H1 (cell line): ENCODE measurements at regions not wholly inside any gene's neighbourhood (a gene's known extent, or its start where the extent isn't known, plus 50 kb on each side); places are given as distances from the start of the nearest gene placed in this dataset.

ENCODE experiments used
- CTCF ChIA-PET: fragments of 300-600 bp; sonication (Branson Sonifier 250); formaldehyde crosslinking; loops from one replicate; lab custom pipeline; 2021; ENCODE audit not compliant: partially characterized antibody; lab: Charles Lee
- POLR2A ChIA-PET: fragments of 300-600 bp; sonication (Branson Sonifier 250); formaldehyde crosslinking; loops from one replicate; lab custom pipeline; 2021; ENCODE audit warnings: inconsistent platforms; ENCODE audit not compliant: partially characterized antibody; lab: Charles Lee
- DNase-seq, 2 experiments: peaks; one replicate each; pipeline versions ENCODE4 v3.0.0 to v3.0.0-alpha.2; 2010 to 2022; ENCODE audit warnings: low spot score in 2 of 2, low read depth in 1 of 2, mixed read lengths in 1 of 2
- FAIRE-seq: peaks from 2 replicates; lab custom pipeline; 2011; peaks lifted over from hg19 to GRCh38; lab: Jason Lieb, UNC
- H2AFZ ChIP-seq: 2 replicates; pipeline ENCODE4 v1.8.1; 2012; ENCODE audit warnings: low read length, inconsistent platforms
- H2AK5ac ChIP-seq: 2 replicates; pipeline ENCODE4 v1.6.1; 2013; ENCODE audit warnings: low read depth, low read length
- H2BK120ac ChIP-seq: replicated peaks from 2 replicates; pipeline ENCODE3; 2013; ENCODE audit warnings: low read depth, low read length, inconsistent platforms
- H2BK12ac ChIP-seq: 2 replicates; pipeline ENCODE4 v1.6.1; 2013; ENCODE audit warnings: low read depth, low read length
- H2BK15ac ChIP-seq: 2 replicates; pipeline ENCODE4 v1.6.1; 2013; ENCODE audit warnings: low read length
- H2BK20ac ChIP-seq: 2 replicates; pipeline ENCODE4 v1.6.1; 2013; ENCODE audit warnings: low read length
- H2BK5ac ChIP-seq: 2 replicates; pipeline ENCODE4 v1.6.1; 2013; ENCODE audit warnings: low read depth, low read length
- H3K14ac ChIP-seq: 2 replicates; pipeline ENCODE4 v1.6.1; 2013; ENCODE audit warnings: inconsistent platforms; ENCODE audit not compliant: insufficient read length
- H3K18ac ChIP-seq: 2 replicates; pipeline ENCODE4 v1.6.1; 2013; ENCODE audit warnings: low read length; ENCODE audit errors: extremely low read depth
- H3K23ac ChIP-seq: 2 replicates; pipeline ENCODE4 v1.6.1; 2013; ENCODE audit warnings: inconsistent platforms; ENCODE audit not compliant: insufficient read length
- H3K23me2 ChIP-seq: 2 replicates; pipeline ENCODE4 v1.6.1; 2013; ENCODE audit warnings: low read depth, low read length
- H3K27ac ChIP-seq: 2 replicates; pipeline ENCODE4 v1.6.1; 2011; ENCODE audit warnings: low read depth, low read length, inconsistent platforms
- H3K27me3 ChIP-seq, 4 experiments: replicated peaks in 1 of 4; 1 replicate in 1 of 4; 2 replicates in 3 of 4; pipeline versions ENCODE4 v1.6.1 to v1.8.1; 2011 to 2013; ENCODE audit warnings: low read length in 3 of 4, mild to moderate bottlenecking in 3 of 4, inconsistent platforms in 2 of 4, mixed read lengths in 2 of 4, moderate library complexity in 1 of 4; ENCODE audit not compliant: control insufficient read depth in 3 of 4, insufficient read depth in 3 of 4; ENCODE audit errors: extremely low read depth in 1 of 4
- H3K36me3 ChIP-seq, 4 experiments: 2 replicates each; pipeline versions ENCODE4 v1.6.1 to v1.8.1; 2011 to 2013; ENCODE audit warnings: mild to moderate bottlenecking in 4 of 4, low read length in 3 of 4, moderate library complexity in 2 of 4, control low read depth in 1 of 4, inconsistent platforms in 1 of 4; ENCODE audit not compliant: insufficient read depth in 4 of 4, control insufficient read depth in 2 of 4
- H3K4ac ChIP-seq: replicated peaks from 2 replicates; pipeline ENCODE3; 2013; ENCODE audit warnings: low read length, low read depth, mixed read lengths, inconsistent platforms; ENCODE audit not compliant: insufficient read length
- H3K4me1 ChIP-seq, 4 experiments: replicated peaks in 1 of 4; 1 replicate in 1 of 4; 2 replicates in 3 of 4; pipeline versions ENCODE4 v1.6.1 to v1.8.1; 2011 to 2013; ENCODE audit warnings: low read length in 3 of 4, inconsistent platforms in 2 of 4, mixed read lengths in 1 of 4; ENCODE audit not compliant: insufficient read depth in 4 of 4, control insufficient read depth in 3 of 4
- H3K4me2 ChIP-seq, 2 experiments: 2 replicates each; pipeline versions ENCODE4 v1.6.1 to v1.8.1; 2011 to 2013; ENCODE audit warnings: low read depth in 2 of 2, low read length in 2 of 2, control low read depth in 1 of 2, inconsistent platforms in 1 of 2, mild to moderate bottlenecking in 1 of 2; ENCODE audit not compliant: insufficient read depth in 1 of 2
- H3K4me3 ChIP-seq, 4 experiments: fragments of 200-600, 300-600 bp in 1 of 4; sonication (generic), shearing (Covaris generic), sonication (Bioruptor Twin) in 1 of 4; 2 replicates each; pipeline versions ENCODE4 v1.5.1 to v1.8.1; 2011 to 2016; ENCODE audit warnings: low read length in 4 of 4, low read depth in 3 of 4, control low read depth in 2 of 4, inconsistent platforms in 2 of 4, mild to moderate bottlenecking in 2 of 4, mixed read lengths in 1 of 4, moderate library complexity in 1 of 4; ENCODE audit not compliant: insufficient read depth in 2 of 4; ENCODE audit errors: extremely low read depth in 1 of 4
- H3K56ac ChIP-seq: replicated peaks from 2 replicates; pipeline ENCODE3; 2013; ENCODE audit warnings: low read depth, mild to moderate bottlenecking, mixed read lengths, low read length, inconsistent platforms; ENCODE audit not compliant: insufficient read length
- H3K79me1 ChIP-seq: 2 replicates; pipeline ENCODE4 v1.6.1; 2013; ENCODE audit warnings: low read depth, low read length, control low read depth
- H3K79me2 ChIP-seq, 2 experiments: 2 replicates each; pipeline versions ENCODE4 v1.6.1 to v1.8.1; 2012 to 2013; ENCODE audit warnings: low read length in 2 of 2, mild to moderate bottlenecking in 2 of 2, inconsistent platforms in 1 of 2; ENCODE audit not compliant: insufficient read depth in 2 of 2, control insufficient read depth in 1 of 2
- H3K9ac ChIP-seq, 4 experiments: replicated peaks in 1 of 4; 1 replicate in 1 of 4; 2 replicates in 3 of 4; pipeline versions ENCODE4 v1.6.1 to v1.8.1; 2011 to 2013; ENCODE audit warnings: low read depth in 3 of 4, low read length in 3 of 4, control low read depth in 2 of 4, mild to moderate bottlenecking in 2 of 4, moderate library complexity in 2 of 4, inconsistent platforms in 1 of 4; ENCODE audit errors: extremely low read depth in 1 of 4
- H3K9me3 ChIP-seq, 2 experiments: 2 replicates each; pipeline versions ENCODE4 v1.6.1 to v1.8.1; 2012 to 2013; ENCODE audit warnings: mild to moderate bottlenecking in 2 of 2, moderate library complexity in 2 of 2, control low read depth in 1 of 2, inconsistent platforms in 1 of 2, low read depth in 1 of 2, low read length in 1 of 2, mixed read lengths in 1 of 2; ENCODE audit not compliant: insufficient read depth in 2 of 2
- H4K20me1 ChIP-seq, 2 experiments: replicated peaks in 1 of 2; 2 replicates each; pipeline versions ENCODE3 to v1.8.1; 2011 to 2013; ENCODE audit warnings: inconsistent platforms in 2 of 2, low read length in 2 of 2, mild to moderate bottlenecking in 1 of 2; ENCODE audit not compliant: insufficient read depth in 2 of 2, control insufficient read depth in 1 of 2
- H4K5ac ChIP-seq: 2 replicates; pipeline ENCODE4 v1.6.1; 2013; ENCODE audit warnings: low read length, low read depth, mixed read lengths, inconsistent platforms; ENCODE audit not compliant: insufficient read length
- H4K8ac ChIP-seq: 2 replicates; pipeline ENCODE4 v1.8.0; 2013; ENCODE audit warnings: mild to moderate bottlenecking, moderate library complexity, low read length, inconsistent platforms; ENCODE audit not compliant: insufficient read depth; ENCODE audit errors: extremely low read depth
- H4K91ac ChIP-seq: replicated peaks from 2 replicates; pipeline ENCODE3; 2013; ENCODE audit warnings: low read length, mixed read lengths, inconsistent platforms; ENCODE audit not compliant: insufficient read length
- BACH1 ChIP-seq: IDR thresholded peaks from 2 replicates; pipeline ENCODE4 v1.6.1; 2012; ENCODE audit warnings: low read length, improper control_type of control experiment
- BRCA1 ChIP-seq: IDR thresholded peaks from 2 replicates; pipeline ENCODE4 v1.6.1; 2012; ENCODE audit warnings: low read depth, low read length, improper control_type of control experiment
- EGR1 ChIP-seq: IDR thresholded peaks from 2 replicates; pipeline ENCODE4 v1.6.1; 2011; ENCODE audit warnings: low read depth, low read length, borderline replicate concordance
- RAD21 ChIP-seq, 2 experiments: IDR thresholded peaks in 1 of 2; conservative IDR thresholded peaks in 1 of 2; 2 replicates each; pipeline ENCODE4 v1.6.1; 2011; ENCODE audit warnings: low read depth in 2 of 2, low read length in 2 of 2, improper control_type of control experiment in 1 of 2, inconsistent platforms in 1 of 2, mild to moderate bottlenecking in 1 of 2, moderate library complexity in 1 of 2
- RBBP5 ChIP-seq: IDR thresholded peaks from 2 replicates; pipeline ENCODE4 v1.7.1; 2012; ENCODE audit warnings: low read depth, mild to moderate bottlenecking, inconsistent platforms, low read length, moderate library complexity, borderline replicate concordance
- RFX5 ChIP-seq: IDR thresholded peaks from 2 replicates; pipeline ENCODE4 v1.6.1; 2011; ENCODE audit warnings: low read depth, low read length, improper control_type of control experiment, borderline replicate concordance
- SIX5 ChIP-seq: IDR thresholded peaks from 2 replicates; pipeline ENCODE4 v1.6.1; 2011; ENCODE audit warnings: mild to moderate bottlenecking, low read depth, low read length
- SP2 ChIP-seq: IDR thresholded peaks from 2 replicates; pipeline ENCODE4 v1.6.1; 2012; ENCODE audit warnings: mild to moderate bottlenecking, low read length, inconsistent platforms
- WGBS, 2 experiments: shearing (Covaris generic) in 1 of 2; methylation state at CpG; one replicate each; pipeline versions ENCODE4 v1.1.6 to v1.1.7; 2013 to 2015; ENCODE audit warnings: low lambda C conversion rate in 2 of 2, mixed read lengths in 2 of 2, inconsistent platforms in 1 of 2, low coverage in 1 of 2, missing lambda C conversion rate in 1 of 2; ENCODE audit not compliant: insufficient replicate concordance in 2 of 2, insufficient coverage in 1 of 2, insufficient read length in 1 of 2; ENCODE audit errors: extremely low coverage in 1 of 2, missing lambda C conversion rate in 1 of 2; 5-methylcytosine and 5-hydroxymethylcytosine counted together

GRCh38 chrX:131831185-131831520 is 191.9 kb upstream of the STK26 start:
- Histone ChIP-seq H3K27ac (peak overlapping the region; percentile 83), H2BK12ac (no peak overlapping the region), H2AK5ac (0 out of 2 replicates have a peak overlapping the region, but pooled peaks have one; percentile 65), H3K14ac (peak overlapping the region; percentile 23), H2BK120ac (peak overlapping the region; percentile 33), H2BK15ac (peak overlapping the region; percentile 72; the same call in 1 of the 2 replicates), H2AFZ (no peak overlapping the region), H4K20me1 (peaks cover 3 to 6% of the 10 kb centered on the region in 2 experiments), H3K4me3 (peak overlapping the region; percentile 52 to 99 (median 84)), H3K27me3 (no peaks in the 10 kb centered on the region), H3K56ac (no peak overlapping the region), H3K4ac (no peak overlapping the region), H4K91ac (peak overlapping the region; percentile 74), H3K18ac (peak overlapping the region; percentile 34; the same call in 1 of the 2 replicates), H3K4me1 (peaks cover 0 to 17% (median 6%) of the 10 kb centered on the region in 4 experiments; a peak in 4 of 7 replicates), H2BK5ac (peak overlapping the region; percentile 66; the same call in 1 of the 2 replicates), H3K9ac (peak overlapping the region in 2 of 4 experiments; percentile 21 to 58; a peak in 5 of 7 replicates), H2BK20ac (no peak overlapping the region), H3K4me2 (peak overlapping the region; percentile 51 to 66), H4K5ac (peak overlapping the region; percentile 28), H3K23me2 (peaks cover 7% of the 10 kb centered on the region; the same call in 1 of the 2 replicates), H3K23ac (no peak overlapping the region), H3K79me1 (no peaks in the 10 kb centered on the region), H3K79me2 (peaks cover 18 to 43% of the 10 kb centered on the region in 2 experiments), H3K9me3 (no peaks in the 10 kb centered on the region), H4K8ac (no peak overlapping the region), H3K36me3 (peaks cover 0 to 15% (median under 1%) of the 10 kb centered on the region in 4 experiments; a peak in 3 of 8 replicates)
- POLR2A ChIA-PET: interaction anchor here (1.4 to 1.9 kb wide), 2 partner anchors 10 to 192 kb away, joined by 4 to 7 read pairs; partner anchors contain the start of gene STK26
- DNase-seq (no peak), FAIRE-seq (no peak)
- CTCF ChIA-PET: interaction anchor here (1.3 kb wide), 1 partner anchor 784 kb away, joined by 3 read pairs; no protein-coding TSS in a partner anchor
- TF ChIP-seq EGR1: no peak
- TF ChIP-seq RBBP5: no peak
- TF ChIP-seq SP2: no peak
- TF ChIP-seq RAD21 (IDR thresholded peaks at IDR 0.05 in 1 of 2, conservative IDR thresholded peaks at IDR 0.05 in 1 of 2; ENCODE audit: low read depth in 2 of 2, low read length in 2 of 2): no peak
- no peak for TF ChIP-seq BACH1
- TF ChIP-seq BRCA1: no peak
- no peak for TF ChIP-seq RFX5
- TF ChIP-seq SIX5: no peak
- WGBS, 2 experiments: 70% methylated on average over 2 of the region's 2 CpGs; no CpG with 5 or more reads in 1 of the 2 experiments
